ENCODE measurements at regions not wholly inside any gene's neighbourhood (a gene's known extent, or its start where the extent isn't known, plus 50 kb on each side); places are given as distances from the start of the nearest gene placed in this dataset.

GRCh38 chr20:11429889-11430519, 487.7 kb upstream of the BTBD3 start:
- TF ChIP-seq POLR2A (IDR thresholded peaks at IDR 0.05; ENCODE audit: low read length) = no peak
- TF ChIP-seq GATA1 (IDR thresholded peaks at IDR 0.05; ENCODE audit: low read depth, low read length) = no peak
